HG03039 (cell line): ENCODE measurements at regions not wholly inside any gene's neighbourhood (a gene's known extent, or its start where the extent isn't known, plus 50 kb on each side); places are given as distances from the start of the nearest gene placed in this dataset.

Experiments
- ATAC-seq: cut with Tn5 transposase; IDR thresholded peaks from one replicate; pipeline ENCODE4 v1.9.1; 2021; ENCODE audit warnings: mild to moderate bottlenecking, moderate library complexity; ENCODE audit not compliant: unreplicated experiment

GRCh38 chr13:80413611-80414010 lies 72.7 kb upstream of the SPRY2 start:
- ATAC-seq, result no peak

GRCh38 chr13:80408270-80408669 lies 67.3 kb upstream of the SPRY2 start:
- no peak for ATAC-seq

- ATAC-seq, result no peak
These were observed 60.0 kb upstream of the SPRY2 start for GRCh38 chr13:80400865-80401426.

- ATAC-seq, result no peak
These were observed 59.4 kb upstream of the SPRY2 start for GRCh38 chr13:80400164-80400864.

GRCh38 chr13:80399340-80400163 lies 58.6 kb upstream of the SPRY2 start:
- ATAC-seq, result no peak
